Right hindlimb (tissue), 1 donor: ENCODE measurements at regions not wholly inside any gene's neighbourhood (a gene's known extent, or its start where the extent isn't known, plus 50 kb on each side); places are given as distances from the start of the nearest gene placed in this dataset.

Source experiments
- DNase-seq: peaks from one replicate; pipeline ENCODE4 v3.0.0-alpha.2; 2018

DNA sequence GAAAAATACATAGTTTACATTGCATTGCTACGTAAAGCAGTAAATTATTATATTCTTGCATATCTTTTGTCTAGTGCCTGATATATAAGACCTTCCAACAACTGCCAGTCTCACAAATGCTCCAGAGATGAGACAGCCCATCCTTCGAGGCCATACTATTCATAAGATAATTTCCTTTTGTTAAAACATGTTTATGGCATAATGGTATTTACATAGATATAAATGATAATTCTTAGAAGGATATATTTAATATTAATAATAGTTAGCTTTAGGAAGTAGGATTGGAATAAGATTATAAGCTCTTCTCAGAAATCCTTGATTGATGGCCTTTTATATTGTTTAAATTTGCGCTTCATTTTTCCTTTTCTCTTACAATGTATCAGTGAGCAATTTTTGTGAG, 1410.1 kb upstream of the MIR17HG start:
- DNase-seq, result no peak

DNA sequence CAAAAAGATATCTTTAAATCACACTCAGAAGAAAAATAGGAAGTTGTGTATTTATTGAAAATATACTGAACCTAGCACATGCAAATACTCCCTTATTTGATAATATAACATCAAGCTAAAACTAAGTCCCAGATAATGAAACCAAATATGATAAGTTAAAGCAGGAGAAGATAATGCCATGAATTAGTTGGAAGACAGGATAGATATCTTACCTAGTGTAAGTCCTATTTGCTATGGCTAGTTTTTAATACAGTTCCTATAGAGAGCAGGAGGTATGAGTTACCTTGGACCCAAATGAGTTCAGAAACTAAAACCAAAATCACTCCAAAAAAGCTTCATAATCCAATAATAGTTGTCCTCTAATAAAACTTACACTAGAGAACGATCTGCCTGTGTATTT, 1407.1 kb upstream of the MIR17HG start:
- no peak for DNase-seq

DNA sequence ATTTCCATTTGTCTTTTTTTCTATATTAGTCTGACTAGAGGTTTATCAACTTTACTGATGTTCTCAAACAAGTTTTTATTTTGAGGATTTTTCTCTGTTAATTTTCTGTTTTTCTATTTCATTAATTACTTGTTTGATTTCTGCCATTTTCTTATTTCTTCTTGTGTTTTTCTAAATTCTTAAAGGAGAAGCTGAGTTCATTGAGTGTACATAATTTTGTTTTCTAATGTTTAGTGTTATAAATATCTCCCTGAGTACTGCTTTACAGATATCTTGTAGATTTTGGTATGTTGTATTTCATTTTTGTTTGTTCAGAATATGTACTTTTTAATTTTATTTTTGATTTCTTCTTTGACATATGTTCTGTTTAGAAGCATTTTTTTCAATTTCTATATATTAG, 1404.3 kb upstream of the MIR17HG start:
- DNase-seq, result no peak

DNA sequence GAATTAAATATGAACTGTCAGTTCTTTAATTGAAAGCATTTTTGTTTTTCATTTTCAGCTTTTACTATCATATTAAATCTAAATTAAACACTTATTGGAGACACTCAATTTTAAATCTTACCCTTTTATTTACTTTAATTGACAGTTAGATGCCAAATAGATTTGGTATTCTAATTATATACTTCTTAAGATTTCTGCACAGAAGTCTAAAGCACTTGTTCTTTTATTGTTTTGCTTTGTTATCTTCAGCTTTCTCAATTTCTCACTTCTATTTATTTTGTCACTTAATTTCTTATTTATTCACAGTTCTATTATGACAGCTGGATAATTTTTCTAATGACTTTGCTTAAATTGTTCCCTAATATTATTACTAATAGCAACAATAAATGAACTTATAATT, 1397.3 kb upstream of the MIR17HG start:
- no peak for DNase-seq

DNA sequence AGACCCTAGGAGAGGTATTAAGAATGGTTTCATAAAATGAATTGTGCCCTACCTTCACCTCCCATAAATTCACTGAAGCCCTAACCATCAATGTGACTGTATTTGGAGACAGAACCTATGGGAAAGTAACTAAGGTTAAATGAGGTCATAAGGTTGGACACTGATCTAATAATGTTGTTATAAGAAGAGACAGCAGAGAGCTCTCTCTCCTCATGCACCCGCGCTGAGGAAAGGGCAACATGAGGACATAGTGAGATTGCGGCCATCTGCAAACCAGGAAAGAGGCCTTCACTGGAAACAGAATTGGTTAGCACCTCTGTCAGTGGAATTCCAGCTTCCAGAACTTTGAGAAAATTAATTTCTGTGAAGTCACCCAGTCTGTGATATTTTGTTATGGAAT, 1396.1 kb upstream of the MIR17HG start:
- DNase-seq, result no peak

DNA sequence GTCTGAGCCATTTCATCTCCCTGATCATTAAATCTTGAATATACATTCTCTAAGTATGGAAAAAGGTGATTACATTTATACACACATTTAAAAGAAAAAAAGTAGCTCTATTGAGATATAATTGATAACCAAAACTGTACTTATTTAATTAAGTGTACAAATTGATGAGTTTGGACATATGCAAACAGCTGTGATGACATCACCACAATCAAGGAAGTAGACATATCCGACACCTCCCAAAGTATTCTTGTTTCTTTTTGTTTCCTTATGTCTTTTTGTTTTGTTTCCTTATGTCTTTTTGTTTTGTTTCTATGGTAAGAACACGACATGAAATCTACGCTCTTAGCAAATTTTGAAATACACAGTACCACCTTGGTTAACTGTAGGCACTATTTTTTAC, 1393.9 kb upstream of the MIR17HG start:
- DNase-seq, result no peak

DNA sequence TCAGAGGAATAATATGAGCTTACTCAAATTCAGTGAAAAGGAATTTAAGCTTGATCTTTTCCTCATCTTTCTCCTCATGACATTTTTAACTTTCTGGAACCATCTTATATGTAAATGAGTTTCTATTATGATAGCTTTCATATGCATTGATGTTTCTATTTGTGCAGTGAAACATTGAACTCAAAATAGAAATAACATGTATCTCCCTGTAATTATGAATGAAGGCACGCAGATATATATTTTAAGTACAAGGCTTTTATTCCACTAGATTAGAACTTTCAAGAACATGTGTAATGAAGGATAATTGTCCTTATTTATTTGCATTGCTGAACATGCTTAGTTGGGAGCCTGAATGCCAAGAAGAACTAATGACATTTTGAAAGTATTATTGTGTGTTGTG, 1391.7 kb upstream of the MIR17HG start:
- DNase-seq, result no peak

DNA sequence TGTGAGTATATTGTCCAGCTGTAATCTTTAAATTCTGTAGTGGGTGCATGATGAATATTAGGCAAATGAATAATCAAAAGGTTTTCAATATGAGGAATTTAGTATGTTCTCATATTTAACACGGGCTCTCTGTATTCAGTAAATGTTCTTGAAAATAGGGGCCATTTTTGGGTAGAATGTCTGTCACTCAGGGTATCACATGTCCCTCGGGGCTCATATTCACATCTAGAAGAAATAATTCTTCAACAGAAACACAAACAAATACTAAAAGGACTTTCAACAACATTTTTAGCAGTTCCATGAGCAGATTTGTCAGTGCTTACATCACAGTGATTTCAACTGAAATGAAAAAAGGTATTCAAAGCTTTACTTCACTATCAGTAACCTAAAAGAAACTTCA, 1388.4 kb upstream of the MIR17HG start:
- DNase-seq, result no peak

DNA sequence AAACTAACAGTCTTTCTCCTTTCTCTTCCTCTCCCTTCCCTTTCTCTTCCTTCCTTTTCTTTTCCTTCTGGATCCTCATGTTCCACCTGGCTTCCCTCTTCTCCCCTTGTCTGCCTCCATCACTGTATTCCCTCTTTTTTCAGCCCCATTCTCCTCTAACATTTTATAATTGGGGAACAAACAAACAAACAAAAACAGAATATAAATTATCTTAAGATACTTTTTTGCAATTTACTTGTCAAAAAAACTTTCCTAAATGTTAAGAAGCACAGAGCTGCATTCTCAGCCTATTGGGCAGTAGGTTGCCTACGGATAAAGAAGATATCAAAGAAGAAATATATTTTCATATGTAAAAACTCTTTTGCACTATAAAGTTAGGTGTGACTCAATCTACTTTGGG, 1382.2 kb upstream of the MIR17HG start:
- DNase-seq, result no peak

DNA sequence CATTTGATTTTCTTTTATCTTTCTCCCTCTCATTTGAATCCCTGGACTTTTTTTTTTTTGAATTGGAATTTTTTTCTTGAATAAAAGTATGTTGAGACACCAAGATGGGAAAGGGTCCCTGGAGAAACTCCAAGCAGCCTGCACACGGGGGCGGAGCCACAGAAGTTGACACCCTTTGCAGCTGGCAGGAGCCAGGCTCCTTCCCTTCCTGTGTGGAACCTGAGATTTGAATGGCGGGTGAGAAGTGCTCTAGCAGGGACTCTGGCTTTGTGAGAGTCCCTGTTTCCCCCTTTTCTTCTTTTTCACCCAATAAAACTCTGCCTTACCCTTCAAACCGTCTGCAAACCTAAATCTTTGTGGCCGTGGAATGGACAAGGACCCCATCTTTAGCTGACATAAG, 1381.0 kb upstream of the MIR17HG start:
- DNase-seq, result no peak

DNA sequence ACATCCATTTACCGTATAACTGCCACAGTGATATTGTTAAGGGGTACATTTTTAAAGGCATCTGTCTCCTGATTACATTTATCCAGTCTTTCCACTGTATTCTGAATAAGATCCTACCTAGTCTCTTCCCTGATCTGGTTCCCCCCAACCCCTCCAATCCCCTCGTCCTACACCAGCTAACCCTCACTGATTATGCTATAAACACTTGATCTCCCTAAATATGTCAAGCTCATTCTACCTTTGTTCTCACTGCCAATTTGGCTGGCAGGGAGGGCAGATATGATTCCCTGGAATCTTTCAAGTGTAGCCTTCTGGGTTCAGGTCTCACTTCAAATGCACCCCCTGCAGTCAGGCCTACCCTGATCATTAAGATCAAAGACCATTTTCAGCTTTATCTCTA, 1379.8 kb upstream of the MIR17HG start:
- DNase-seq, result no peak

DNA sequence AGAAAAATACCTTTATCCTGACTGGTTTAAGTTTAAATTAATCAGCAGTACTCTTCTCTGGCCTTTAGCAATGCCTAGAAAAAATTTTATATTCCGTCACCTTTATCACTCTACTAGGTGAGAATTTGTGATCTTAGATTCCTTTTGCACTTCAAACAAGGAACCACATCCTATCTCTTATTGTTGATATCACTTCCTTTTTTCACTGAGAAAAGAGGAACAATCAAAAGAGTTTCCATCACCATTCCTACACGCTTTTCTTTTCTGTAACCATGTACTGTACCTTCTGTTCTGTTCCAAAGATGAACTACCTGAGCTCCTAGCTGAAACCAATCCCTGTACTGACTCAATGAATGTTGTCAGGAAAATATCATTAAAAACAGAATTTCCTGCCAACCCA, 1379.0 kb upstream of the MIR17HG start:
- DNase-seq, result no peak

DNA sequence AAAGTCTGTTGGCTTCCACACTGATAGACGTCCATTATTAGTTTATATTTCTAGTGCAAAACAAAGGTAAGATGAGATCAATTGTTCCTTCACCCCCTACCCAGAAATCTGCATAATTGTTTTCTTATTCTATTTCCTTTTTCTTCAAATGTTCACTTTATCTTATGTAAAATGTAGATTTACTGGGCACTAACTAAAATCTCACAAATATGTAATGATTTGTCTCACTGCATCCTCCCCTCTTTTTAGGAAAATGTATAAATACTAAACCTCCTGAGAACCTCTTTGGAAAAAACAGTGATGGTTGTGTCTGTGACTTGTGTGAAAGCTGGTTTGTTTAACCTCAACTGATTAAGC, 1377.2 kb upstream of the MIR17HG start:
- no peak for DNase-seq

DNA sequence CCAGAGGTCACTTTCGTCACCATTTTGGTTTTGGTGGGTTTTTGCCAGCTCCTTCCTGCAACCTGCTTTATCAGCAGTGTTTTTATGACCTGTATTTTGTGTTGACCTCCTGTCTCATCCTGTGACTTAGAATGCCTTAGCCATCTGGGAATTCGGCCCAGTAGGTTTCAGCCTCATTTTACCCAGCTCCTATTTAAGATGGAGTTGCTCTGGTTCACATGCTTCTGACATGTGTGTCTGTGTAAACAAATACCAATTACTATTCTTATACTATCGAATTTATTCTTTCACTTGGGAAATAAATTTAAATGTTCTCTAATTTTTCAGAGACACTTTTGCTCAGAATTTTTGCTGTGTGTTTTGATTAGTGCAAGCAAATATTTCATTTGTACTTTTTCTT, 1370.3 kb upstream of the MIR17HG start:
- no peak for DNase-seq

DNA sequence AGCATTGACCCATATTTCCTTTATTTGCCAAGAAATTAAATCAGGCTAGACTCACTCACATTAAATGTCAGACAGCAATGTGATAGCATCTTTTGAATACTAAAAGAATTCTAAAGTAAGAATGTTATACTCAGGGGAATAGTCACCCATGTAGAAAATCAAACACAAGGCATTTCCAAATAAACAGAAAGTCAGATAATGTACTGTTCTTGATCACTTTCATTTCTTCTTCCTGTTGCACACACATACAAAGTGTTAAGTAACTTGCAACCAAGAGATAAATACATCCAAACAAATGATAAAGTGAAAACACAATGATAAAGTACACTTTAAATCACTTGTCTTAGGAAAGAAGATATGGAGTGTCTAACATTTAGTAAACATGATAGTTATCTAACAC, 1366.6 kb upstream of the MIR17HG start:
- DNase-seq, result no peak

DNA sequence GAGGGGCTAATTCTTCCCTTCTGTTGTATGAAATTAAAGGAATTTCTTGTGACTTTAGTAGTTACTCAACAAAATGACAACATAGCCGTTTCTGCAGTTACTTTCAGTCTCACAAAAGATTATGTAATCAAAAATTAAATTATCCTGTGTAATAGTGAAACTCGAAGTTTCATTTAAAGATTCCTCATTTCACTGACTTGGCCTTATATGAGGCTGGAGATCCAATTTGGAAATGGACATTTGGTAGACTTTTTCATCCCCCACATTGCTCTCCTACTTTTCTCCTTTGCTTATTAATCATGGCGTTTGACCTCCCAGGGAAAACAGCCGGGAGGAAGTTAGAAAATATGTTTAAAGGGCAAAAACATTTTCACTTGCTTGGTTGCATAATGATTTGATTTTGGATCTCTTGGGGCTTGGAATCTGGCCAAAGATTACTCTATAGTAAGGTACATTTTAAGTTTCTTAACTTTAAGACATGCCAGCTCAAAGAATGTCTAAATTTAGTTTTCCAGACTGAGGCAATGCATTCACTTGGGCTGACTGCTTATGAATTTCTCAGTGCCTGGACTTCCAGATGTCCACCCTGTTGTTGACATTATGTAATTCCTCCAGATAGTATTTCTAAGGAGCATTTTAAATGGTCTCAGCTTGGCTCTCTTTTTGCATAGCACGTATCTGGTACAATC, 1364.9 kb upstream of the MIR17HG start:
- no peak for DNase-seq

DNA sequence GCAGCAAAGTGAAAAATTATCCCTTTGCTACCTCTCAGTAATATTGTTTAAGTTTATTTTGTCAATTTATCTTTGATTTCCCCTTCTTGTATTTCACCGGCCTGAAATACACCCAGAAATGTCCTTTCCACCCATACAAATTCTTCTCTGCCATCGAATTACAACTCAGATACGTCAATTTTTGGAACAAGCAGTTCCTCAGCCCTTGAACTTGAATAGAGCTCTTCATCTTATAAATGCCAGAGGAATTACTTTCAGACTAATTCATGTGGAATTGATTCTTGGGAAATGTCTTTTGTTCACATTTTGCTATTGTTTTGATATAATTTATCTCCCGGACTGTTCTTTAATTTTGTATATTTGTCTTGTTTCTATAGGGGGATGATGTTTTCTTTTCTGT, 1359.3 kb upstream of the MIR17HG start:
- DNase-seq, result no peak

DNA sequence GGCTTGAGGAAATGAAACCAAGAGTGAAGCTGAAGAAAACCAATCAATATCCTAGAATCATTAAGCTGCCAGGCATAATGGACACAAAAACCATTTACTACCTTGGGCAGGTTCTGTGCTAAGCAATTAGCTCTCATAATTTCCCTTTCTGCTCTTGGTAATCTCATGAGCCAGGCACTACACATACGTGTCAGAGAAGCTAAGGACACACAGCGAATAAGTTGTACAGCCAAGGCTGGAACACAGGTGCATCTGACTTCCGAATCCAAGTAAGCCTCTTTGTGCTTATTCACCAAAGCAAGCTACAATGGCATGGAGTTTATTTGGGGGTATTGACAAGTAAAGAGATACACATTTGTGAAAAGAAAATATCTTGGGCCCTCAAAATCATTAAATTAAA, 1343.9 kb upstream of the MIR17HG start:
- no peak for DNase-seq

DNA sequence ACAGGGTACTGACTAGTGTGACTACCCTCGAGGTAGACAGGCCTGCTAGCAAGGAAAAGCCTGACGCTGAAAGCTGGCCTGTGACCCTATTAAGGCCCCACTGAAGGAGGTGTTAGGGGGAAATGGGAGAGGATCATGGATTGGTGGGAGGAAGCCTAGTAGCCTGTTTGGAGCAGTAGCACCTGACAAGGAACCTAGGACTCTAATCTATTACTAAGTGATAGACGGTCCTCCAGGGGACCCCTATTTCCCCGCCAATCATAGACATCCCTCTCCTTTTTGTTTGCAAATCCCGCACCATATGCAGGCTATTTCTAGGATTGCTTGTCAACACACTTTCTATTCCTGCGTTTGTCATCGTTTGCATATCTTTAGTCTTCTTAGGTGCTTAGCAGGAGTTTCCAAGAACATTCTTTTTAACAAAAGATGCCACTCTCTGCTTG, 1338.8 kb upstream of the MIR17HG start:
- no peak for DNase-seq

DNA sequence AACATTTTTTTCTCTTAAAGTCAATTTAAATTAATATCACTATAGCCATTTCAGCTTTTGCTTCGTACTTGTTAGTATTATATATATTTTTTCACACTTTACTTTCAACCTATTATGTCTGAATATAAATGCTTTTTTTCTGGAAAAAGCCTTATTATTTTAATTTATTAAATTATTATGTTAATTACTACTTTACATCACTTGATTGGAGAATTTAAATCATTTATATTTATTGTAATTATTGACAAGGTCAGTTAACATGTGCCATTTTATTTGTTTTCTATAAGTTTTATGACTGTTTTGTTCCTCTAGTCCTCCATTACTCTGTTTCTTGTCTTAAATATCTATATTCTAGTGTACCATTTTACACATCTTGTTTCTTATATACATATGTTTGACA, 1333.4 kb upstream of the MIR17HG start:
- no peak for DNase-seq

DNA sequence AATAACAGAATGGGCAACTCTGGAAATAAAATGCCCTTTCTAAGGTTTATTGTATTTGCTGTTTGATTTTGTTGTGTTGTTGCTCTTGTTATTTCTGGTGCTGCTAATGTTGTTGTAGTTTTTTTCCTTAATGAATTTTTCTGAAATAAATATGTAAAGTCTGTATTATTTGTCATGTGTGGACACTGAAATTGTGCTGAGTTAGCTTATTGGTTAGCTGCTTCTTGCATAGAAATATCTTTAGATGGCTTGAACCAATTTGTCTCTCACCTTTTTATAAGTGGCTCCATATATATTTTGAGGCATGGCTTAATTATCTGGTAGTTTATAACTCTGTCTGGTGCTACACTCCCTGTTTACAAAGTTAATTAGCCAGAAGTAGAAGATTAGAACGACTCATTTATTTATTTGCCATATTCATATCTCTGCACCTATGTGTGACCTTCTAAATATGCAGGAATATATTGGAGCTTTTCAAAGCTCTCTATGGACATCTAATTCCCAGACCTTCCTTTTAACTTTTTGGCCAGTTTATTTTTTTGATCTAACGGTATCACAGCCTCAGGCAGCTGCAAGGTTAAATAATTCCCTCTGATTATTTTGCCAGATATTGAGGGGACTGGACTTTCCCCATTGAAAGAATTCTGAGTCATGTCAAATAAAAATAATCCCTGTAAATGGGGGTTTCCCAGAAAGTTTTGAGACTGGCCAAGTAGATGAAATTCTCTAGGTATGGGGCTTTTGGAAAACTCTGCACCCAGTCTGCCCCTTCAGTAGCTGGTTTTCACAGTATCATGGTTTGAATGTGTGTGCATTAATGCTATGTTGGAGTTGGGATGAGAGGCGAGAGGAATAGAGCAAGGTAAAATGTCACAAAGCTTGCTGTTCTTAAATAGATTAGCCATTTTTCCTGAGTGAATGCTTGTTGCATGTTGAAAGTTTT, 1331.7 kb upstream of the MIR17HG start:
- no peak for DNase-seq

DNA sequence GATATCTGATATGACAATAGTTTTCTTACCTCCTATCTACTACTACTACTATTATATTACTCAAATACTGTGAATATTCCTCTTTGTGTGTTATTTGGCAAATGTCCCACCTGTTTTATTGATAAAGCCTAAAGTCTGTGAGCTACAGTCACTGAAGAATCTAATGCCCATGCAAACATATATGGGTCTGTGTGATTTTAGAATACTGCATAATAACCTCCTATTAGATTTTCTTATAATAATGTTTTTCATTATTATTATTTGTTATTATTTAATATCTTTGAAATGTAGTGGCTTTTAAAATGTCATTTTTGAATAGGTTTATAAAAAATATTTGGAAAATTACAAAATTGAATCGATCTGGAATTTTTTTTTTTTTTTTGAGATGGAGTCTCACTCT, 1330.8 kb upstream of the MIR17HG start:
- no peak for DNase-seq

DNA sequence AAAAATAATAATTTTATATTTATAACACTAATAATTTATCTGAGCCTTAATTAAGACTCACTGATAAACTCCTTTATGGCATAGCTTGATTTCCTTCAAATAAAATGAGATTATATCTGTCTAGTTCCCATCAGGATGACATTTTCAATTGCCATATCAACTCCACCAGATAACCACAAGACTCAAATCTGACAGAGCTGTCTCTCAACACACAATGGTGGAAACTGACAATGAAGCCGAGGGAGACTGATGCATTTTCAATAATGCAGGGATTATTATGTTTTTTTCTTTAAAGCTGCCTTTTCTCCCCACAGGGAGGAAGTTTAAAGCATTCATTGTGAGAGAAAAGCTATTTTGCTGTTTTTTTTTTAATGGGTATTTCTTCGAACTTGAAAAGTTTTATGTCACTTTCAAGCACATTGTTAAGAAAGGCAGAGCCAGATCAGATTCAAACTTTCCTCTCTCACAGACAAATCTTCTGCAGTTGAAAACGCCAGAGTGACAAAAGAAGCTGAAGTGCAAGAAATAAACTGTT, 1326.9 kb upstream of the MIR17HG start:
- DNase-seq, result no peak

DNA sequence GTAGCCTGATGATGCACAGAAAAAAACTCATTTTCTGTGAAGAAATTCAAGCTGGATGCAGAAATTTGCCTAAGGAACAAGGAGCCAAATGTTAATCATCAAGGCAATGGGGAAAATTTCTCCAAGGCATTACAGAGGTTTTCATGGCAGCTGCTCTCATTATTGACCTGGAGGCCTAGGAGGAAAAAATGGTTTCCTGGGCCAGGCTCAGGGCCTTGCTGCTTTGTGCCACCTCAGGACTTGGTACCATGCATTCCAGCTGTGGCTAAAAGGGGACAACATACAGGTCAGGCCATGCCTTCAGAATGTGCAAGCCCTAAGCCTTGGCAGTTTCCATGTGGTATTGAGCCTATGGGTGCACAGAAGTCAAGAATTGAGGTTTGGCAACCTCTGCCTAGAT, 1320.1 kb upstream of the MIR17HG start:
- no peak for DNase-seq
